GM18907 (cell line): ENCODE measurements at regions not wholly inside any gene's neighbourhood (a gene's known extent, or its start where the extent isn't known, plus 50 kb on each side); places are given as distances from the start of the nearest gene placed in this dataset.
"Not testable (repeated sequence)": the region's sequence is repeated elsewhere in the genome, so short reads cannot be mapped to it uniquely, and the experiment has no call there.

Experiments used
- ATAC-seq: cut with Tn5 transposase; IDR thresholded peaks from one replicate; pipeline ENCODE4 v1.9.1; 2021; ENCODE audit warnings: mild to moderate bottlenecking, moderate library complexity; ENCODE audit not compliant: unreplicated experiment

DNA sequence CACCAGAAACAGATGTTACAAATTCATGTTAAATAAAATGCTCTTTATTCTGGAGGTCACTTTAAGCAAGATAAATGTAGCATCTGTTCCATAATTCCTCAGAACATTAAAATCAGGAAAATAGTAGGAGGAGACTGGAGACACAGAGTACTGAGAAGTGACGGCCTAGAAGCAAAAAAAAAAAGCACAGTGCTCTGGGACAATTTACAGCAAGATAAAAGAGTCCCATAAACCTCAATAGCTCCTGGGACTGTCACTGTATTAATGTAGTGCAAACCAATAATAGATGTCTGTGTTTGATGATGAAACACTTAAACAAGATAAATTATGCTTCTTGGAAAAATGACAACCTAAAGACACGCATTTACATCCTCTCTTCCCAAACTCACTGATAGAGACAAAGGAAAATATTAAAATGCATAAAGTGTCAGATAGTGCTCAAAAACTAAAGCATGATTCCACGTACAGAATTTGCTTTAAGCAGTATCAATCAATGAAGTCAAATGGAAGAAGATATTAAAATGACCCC is 338.8 kb upstream of the REG3G start:
- ATAC-seq = no peak

DNA sequence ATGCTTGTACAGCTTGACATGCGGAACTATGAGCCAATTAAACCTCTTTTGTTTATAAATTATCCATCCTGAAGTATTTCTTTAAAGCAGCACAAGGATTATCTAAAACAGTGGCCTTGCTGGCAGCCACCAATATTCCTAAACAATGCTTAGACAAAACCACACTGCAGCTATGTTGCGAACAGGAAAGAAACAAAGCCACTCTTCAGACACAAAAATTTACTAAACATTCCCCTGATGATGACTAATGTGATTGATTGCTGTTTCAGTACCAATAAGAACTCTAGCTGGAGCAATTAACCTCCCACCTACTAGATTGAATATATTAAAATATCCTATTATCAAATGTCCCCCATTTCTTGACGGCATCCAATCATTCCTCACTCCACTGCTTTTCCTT is 325.8 kb upstream of the REG3G start:
- ATAC-seq = no peak

DNA sequence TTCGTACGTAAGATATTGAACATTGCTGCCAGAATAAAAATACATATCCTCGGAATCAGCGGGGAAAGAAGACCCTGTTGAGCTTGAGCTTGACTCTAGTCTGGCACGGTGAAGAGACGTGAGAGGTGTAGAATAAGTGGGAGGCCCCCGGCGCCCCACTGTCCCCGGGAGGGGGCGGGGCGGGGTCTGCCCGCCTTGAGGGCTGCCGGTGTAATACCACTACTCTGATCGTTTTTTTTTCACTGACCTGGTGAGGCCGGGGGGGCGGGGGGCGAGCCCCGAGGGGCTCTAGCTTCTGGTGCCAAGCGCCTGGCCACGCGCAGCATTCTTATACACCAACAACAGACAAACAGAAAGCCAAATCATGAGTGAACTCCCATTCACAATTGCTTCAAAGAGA is 324.0 kb upstream of the REG3G start:
- no peak for ATAC-seq

DNA sequence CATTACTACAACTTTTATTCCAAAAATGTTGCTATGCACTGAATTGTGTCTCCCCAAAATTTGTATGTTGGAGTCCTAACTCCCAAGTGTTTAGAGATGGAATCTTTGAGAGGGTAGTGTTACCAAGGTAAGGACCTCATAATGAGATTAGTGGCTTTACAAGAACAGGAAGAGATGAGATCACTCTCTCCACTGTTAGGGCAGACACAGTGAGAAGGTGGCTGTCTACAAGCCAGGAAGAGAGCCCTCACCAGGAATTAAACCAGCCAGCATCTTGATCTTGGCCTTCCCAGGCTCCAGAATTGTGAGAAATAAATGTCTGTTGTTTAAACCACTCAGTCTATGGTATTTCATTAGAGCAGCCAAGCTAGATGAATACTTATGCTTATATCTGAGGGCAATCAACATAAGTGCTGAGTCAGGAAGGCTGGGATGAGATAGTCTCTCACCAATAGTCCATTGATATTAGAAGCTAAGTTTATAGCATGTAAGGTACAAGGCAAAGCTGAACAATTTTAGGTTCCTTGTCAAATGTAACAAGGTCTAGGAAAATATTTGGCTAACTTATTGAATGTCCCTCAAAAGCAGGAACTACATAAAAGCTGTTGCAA is 317.6 kb upstream of the REG3G start:
- no peak for ATAC-seq

DNA sequence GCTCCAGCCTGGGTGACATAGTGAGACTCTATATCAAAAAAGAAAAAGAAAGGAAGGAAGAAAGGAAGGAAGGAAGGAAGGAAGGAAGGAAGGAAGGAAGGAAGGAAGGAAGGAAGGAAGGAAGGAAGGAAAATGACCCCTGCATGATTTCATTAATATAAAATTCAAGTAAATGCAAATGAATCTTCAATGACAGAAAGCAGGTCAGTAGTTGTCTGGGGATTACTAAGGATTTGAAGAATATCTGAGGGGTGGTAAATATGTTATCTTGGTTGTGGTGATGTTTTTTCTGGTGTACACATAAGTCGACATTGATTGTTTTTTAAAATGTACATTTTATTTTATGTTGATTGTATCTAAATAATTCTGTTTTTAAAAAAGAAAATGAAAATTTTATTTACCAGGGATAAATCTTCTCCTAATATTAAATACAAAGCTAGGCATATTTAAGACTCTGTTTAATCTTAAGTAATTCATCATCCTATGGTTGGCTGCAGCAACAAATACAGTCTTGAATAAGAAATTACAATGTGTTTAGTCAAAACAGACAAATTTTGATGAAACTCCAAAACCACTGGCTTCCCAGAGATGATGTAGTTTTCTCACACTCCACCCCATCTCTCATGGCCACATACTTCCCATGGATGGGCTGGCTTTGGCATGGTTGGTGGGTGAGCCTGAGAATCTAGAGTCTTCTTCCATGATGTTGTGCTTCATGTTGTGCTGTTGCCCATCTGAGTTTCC is 314.7 kb upstream of the REG3G start:
- ATAC-seq = no peak

DNA sequence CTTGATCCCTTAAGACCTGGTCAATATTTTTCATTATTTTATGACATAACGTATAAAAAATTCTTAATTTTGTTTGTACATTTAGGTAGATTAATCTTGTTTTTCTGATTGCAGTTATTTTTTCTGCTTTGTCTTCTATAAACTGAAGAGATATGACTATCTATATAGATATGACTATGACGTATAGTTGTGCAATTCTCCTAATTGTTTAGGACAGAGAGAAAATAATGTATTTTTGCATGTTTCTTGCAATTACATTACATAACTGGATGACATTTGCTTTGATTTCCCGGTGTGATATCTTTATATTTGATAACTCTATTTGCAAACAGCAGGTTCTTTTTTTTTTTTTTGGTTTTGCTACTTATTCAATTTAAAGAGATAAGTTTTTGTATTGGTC is 310.2 kb upstream of the REG3G start:
- ATAC-seq = no peak

DNA sequence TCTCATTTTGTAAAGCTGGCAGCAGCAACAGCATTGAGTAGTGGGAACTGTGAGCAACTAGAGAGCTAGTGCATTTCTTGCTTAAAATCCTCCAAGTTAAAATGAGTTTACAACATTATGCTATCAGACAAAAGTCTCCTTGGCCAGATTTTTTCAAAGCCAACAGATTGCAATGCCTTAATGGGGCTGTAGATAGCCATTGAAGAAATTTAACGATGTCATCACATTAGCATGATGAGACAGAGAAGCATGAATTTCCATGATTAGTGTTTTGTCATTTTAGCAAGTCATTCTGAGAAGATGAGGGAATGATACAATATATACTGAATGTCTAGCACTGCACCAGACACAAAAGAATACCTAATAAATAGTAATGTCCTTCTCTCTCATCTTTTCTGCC is 307.5 kb upstream of the REG3G start:
- no peak for ATAC-seq

DNA sequence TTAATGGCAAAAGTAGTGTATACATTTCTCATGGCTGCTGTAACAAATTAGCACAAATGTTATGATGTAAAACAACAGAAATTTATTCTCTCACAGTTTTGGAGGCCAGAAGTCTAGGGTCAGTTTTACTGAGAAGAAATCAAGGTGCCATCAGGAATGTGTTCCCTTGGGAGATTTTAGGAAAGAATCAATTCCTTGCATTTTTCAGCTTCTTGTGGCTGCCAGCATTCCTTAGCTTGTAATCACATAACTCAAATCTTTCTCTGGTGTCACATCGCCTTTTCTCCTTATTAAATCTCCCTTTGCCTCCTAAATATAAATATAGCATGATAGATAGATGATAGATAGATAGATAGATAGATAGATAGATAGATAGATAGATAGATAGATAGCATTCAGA is 307.0 kb upstream of the REG3G start:
- ATAC-seq = no peak

- ATAC-seq = no peak
These were observed 304.0 kb upstream of the REG3G start for GRCh38 chr2:78721355-78722033.

GRCh38 chr2:78734221-78734620 is 291.3 kb upstream of the REG3G start:
- ATAC-seq = no peak

DNA sequence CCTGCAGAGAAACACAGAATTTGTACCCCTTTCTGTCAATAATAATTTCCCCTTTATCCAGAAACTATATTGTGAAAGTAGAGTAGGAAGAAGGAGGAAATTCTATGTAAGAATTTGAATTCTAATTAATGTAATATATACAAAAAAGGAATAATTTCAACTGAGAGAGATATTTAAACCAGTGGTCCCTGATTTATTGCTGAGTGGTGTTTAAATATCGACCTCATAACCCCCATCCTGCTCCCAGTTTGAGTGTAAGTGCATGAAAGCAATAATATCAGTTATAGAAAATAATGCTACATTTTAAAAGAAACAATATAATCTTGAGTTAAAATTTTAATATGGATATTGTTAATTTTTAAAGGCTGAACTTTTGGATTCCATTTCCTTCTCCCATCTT is 286.2 kb upstream of the REG3G start:
- no peak for ATAC-seq

DNA sequence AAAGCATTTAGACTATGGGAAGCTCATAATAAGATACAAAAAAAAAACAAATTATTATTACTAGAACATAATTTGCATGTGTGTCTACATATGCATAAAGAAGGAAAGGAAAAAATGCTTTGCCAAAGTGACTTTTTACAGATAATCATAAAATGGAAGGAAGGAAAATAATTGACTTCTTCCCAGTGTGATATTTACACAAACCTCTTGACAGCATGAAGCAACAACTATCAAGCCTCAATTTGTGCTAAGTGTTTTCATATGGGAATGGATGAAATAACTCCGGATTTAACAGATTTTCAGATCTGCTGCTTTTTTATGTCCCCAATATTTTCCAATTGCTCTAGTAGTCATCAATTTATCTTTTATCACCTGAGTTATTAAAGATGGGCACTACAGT is 275.9 kb upstream of the REG3G start:
- no peak for ATAC-seq

- no peak for ATAC-seq
These were observed 275.3 kb upstream of the REG3G start for GRCh38 chr2:78750219-78750618.

GRCh38 chr2:78754930-78755329 is 270.6 kb upstream of the REG3G start:
- ATAC-seq = no peak

DNA sequence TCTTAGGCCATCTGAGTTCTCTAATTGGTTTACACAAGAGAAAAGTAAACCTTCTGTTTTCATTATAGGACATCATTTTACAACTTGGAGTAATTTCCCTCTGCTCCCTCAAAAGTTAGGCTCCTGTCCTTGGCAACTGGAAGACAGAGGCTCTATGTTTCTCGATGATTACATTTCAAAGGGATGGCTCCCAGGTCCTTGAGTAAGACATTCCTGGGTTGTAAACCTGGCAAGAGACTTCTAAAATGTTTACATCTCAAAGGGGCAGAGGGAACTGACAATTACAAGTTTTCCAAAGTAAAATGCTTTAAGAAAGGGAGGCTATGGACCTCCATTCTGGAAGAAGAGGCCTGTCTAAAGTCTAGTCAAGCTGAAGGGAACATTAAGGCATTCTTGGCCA is 268.3 kb upstream of the REG3G start:
- ATAC-seq = no peak

- ATAC-seq = no peak
These were observed 267.9 kb upstream of the REG3G start for GRCh38 chr2:78757640-78758039.

DNA sequence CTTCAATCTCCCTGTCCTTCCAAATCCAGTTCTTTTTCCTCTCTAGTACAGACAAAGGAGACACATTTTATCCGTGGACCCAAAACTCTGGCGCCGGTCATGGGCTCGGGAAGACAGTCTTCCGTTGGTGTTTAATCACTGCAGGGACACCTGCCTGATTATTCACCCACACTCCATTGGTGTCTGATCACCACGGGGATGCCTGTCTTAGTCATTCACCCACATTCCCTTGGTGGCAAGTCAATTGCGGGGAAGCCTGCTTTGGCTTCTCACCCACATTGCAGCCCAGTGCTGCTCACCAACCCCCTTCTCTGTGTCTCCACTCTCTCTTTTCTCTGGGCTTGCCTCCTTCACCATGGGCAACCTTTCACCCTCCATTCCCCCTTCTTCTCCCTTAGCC is 266.7 kb upstream of the REG3G start:
- not testable (repeated sequence) for ATAC-seq

DNA sequence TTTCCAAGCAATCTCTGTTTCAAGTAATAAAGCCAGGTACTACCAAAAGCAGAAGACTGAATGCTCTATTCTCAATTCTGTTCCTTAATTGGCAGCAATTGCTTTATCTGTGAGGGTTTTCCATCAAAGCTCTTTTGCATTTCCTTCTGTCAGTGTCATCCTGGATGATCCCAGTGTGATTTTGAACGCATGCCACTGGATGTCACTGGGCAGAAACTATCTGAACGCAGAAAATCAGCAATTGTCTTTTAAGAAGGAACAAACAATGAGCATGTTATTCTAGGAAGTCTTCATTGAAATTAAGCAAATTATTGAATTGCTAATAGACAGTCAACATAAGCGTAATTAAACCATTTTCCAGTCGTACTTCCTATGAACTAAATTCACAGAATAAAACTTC is 259.0 kb upstream of the REG3G start:
- ATAC-seq = no peak

- ATAC-seq = no peak
These were observed 257.5 kb upstream of the REG3G start for GRCh38 chr2:78768016-78768415.

DNA sequence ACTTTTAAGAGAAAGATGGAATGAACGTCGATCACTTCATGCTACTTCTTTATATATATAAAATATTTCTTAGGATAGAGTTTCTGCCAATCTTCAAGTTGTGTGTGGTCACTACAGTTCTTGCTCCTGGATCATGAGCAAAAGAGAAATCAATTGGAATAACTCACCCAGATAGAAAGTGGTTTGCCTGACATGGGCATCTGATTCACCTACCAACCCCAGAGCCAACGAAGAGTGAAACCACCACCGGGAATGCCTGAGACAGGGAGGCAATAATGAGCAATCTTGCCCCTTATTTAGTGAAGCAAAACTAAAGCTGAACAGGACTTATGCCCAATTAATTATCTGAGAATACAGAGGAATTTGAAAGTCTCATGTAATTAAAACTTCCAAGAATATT is 250.2 kb upstream of the REG3G start:
- ATAC-seq = no peak

GRCh38 chr2:78778756-78779510 is 246.6 kb upstream of the REG3G start:
- ATAC-seq = no peak
